AG04450 (cell line): ENCODE measurements at regions not wholly inside any gene's neighbourhood (a gene's known extent, or its start where the extent isn't known, plus 50 kb on each side); places are given as distances from the start of the nearest gene placed in this dataset.

Experiments
- CTCF ChIA-PET: fragments of 300-600, 350-600 bp; formaldehyde crosslinking; extraction: SDS; loops from one replicate; lab custom pipeline; 2022; ENCODE audit warnings: antibody characterized with exemption, inconsistent platforms; lab: Charles Lee
- POLR2A ChIA-PET: fragments of 350-600 bp; formaldehyde crosslinking; extraction: SDS; loops from one replicate; lab custom pipeline; 2021; ENCODE audit warnings: antibody characterized with exemption, inconsistent platforms; lab: Yijun Ruan, JAX
- DNase-seq: peaks from one replicate; pipeline ENCODE4 v3.0.0-alpha.2; 2011; ENCODE audit warnings: low read depth, low spot score
- H3K27ac ChIP-seq: one replicate; pipeline ENCODE4 v1.5.1; 2012; ENCODE audit warnings: low read depth, low read length, control low read depth
- H3K27me3 ChIP-seq: one replicate; pipeline ENCODE4 v1.6.0; 2012; ENCODE audit warnings: low read length; ENCODE audit not compliant: control insufficient read depth, insufficient read depth
- H3K4me3 ChIP-seq: 2 replicates; pipeline ENCODE4 v1.5.1; 2011; ENCODE audit warnings: mild to moderate bottlenecking, low read depth, low read length, control low read depth
- H3K9me3 ChIP-seq: 2 replicates; pipeline ENCODE4 v1.5.1; 2012; ENCODE audit warnings: low read length; ENCODE audit not compliant: control insufficient read depth, insufficient read depth
- CTCF ChIP-seq: IDR thresholded peaks from 2 replicates; pipeline ENCODE4 v1.5.1; 2011; ENCODE audit warnings: low read depth, low read length, control low read depth, inconsistent platforms

DNA sequence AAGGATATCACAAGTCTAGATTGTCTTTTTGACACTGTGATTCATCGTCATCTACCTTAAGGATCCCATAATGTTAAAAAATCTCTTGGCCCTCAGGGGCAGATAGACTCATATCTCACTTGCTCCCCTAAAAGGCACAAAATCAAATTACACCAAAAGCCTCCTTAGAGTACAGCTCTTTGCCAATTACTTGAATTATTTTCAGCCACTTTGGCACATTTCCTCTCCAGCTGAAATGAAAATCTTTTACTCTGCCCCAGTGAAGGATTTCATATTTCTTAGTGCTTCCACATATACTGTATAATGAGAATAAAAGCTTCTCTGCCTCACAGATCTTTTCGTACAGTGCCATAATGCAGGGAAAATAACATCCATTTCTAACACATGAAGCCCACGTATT is 190.7 kb upstream of the GBE1 start:
- CTCF ChIA-PET = no interaction called here
- Histone ChIP-seq H3K4me3 (no peak overlapping the region), H3K9me3 (no peaks in the 10 kb centered on the region), H3K27ac (no peak overlapping the region), H3K27me3 (no peaks in the 10 kb centered on the region)
- DNase-seq = no peak
- TF ChIP-seq CTCF = no peak
- POLR2A ChIA-PET = no interaction called here

GRCh38 chr3:81951636-81952035 is 190.2 kb upstream of the GBE1 start:
- POLR2A ChIA-PET = no interaction called here
- Histone ChIP-seq H3K9me3 (no peaks in the 10 kb centered on the region), H3K27me3 (no peaks in the 10 kb centered on the region), H3K4me3 (no peak overlapping the region), H3K27ac (no peak overlapping the region)
- no peak for TF ChIP-seq CTCF
- DNase-seq = no peak
- CTCF ChIA-PET = interaction anchor here (1.0 kb wide), 1 partner anchor 290 kb away, joined by 3 read pairs; no protein-coding TSS in a partner anchor

GRCh38 chr3:81951106-81951505 is 189.7 kb upstream of the GBE1 start:
- no peak overlapping the region for H3K4me3 ChIP-seq
- DNase-seq = no peak
- H3K27me3 ChIP-seq = no peaks in the 10 kb centered on the region
- TF ChIP-seq CTCF = no peak
- ChIA-PET POLR2A (no interaction called here), CTCF (interaction anchor here (1.0 kb wide), 1 partner anchor 290 kb away, joined by 3 read pairs; no protein-coding TSS in a partner anchor)
- H3K27ac ChIP-seq = no peak overlapping the region
- no peaks in the 10 kb centered on the region for H3K9me3 ChIP-seq

DNA sequence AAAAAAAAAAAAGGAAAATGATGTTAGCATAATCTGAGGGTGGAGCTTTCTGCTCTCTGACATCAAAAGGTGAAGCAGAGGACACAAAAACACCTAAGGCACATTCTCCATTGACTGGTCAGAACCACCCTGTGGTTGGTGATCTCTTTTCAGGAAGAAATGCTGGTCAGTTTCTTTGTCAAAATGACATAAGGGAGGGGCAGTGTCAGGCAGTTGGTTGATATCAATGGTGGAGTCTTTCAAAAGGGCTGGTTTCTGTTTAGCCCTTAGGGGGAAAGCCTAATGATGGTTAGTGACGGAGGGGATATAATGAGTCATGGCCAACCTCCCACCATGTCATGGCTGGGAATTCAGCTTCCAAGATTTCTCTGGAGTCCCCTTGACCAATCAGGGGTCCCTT is 185.9 kb upstream of the GBE1 start:
- ChIA-PET CTCF (no interaction called here), POLR2A (no interaction called here)
- no peak overlapping the region for H3K27ac ChIP-seq
- no peaks in the 10 kb centered on the region for H3K27me3 ChIP-seq
- no peak for TF ChIP-seq CTCF
- DNase-seq = no peak
- no peaks in the 10 kb centered on the region for H3K9me3 ChIP-seq
- no peak overlapping the region for H3K4me3 ChIP-seq

DNA sequence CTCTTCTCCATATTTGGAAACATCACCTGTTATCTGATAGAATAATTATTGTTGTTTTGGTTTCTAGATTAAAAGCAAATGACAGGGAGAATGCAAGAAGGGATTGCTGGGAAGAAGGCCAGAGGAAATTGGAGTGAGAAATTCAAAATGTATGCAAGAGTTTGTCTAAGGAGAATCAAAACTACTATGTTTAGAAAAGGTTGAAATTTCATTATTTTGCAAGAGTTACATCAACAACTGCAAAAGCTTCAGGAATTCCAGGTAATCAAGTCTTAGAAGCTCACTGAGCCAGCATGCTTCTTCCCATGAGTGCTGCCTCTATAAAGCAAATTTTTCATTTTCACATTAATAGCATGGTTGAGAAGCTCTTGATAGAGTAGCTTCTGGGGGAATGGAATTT is 177.2 kb upstream of the GBE1 start:
- ChIA-PET POLR2A (no interaction called here), CTCF (no interaction called here)
- Histone ChIP-seq H3K4me3 (no peak overlapping the region), H3K27me3 (no peaks in the 10 kb centered on the region), H3K9me3 (no peaks in the 10 kb centered on the region), H3K27ac (no peak overlapping the region)
- no peak for DNase-seq
- no peak for TF ChIP-seq CTCF
